Endometrium (tissue), 2 donors: ENCODE measurements at regions not wholly inside any gene's neighbourhood (a gene's known extent, or its start where the extent isn't known, plus 50 kb on each side); places are given as distances from the start of the nearest gene placed in this dataset.
"Not testable (repeated sequence)": the region's sequence is repeated elsewhere in the genome, so short reads cannot be mapped to it uniquely, and the experiment has no call there.

ENCODE experiments used
- FAIRE-seq: peaks from 2 replicates; lab custom pipeline; 2012; peaks lifted over from hg19 to GRCh38; lab: Jason Lieb, UNC
- donor health status: control.
- donor health status: control.

- FAIRE-seq = no peak
Observed at GRCh38 chr5:103427326-103427725, 135.3 kb downstream of the NUDT12 start.

GRCh38 chr5:103425686-103426454 is 136.7 kb downstream of the NUDT12 start:
- FAIRE-seq = no peak

- FAIRE-seq = no peak
Observed at GRCh38 chr5:103424453-103425205, 138.0 kb downstream of the NUDT12 start.

- FAIRE-seq = peak; percentile 21
Observed at GRCh38 chr5:103424026-103424425, 138.6 kb downstream of the NUDT12 start.

- FAIRE-seq = no peak
Observed at GRCh38 chr5:103422756-103423155, 139.8 kb downstream of the NUDT12 start.

- no peak for FAIRE-seq
Observed at GRCh38 chr5:103414604-103415003, 148.0 kb downstream of the NUDT12 start.

GRCh38 chr5:103411711-103412110 is 150.9 kb downstream of the NUDT12 start:
- FAIRE-seq = no peak

- no peak for FAIRE-seq
Observed at GRCh38 chr5:103410172-103410571, 151.6 kb downstream of the MACIR start.

GRCh38 chr5:103409013-103409670 is 150.6 kb downstream of the MACIR start:
- FAIRE-seq = no peak

- no peak for FAIRE-seq
Observed at GRCh38 chr5:103408408-103408807, 149.8 kb downstream of the MACIR start.

DNA sequence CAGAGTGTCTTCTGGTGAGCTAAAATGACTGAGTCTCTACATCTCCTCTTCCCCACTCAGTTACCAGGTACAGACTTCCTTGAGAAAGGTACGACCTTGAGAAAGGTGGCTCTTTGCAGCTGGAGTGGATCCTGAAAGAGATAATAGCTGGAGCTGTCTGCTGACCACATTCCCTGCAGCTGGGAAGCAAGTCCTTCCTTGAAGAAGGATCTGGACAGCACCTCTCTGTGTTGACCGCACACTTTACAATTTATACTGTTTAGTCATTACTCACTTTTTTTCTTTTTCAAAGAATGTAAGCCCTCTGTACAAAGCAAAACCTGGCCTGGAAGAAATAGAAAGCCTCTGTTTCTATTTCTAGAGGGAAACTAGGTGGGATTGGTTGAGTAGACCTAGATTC is 148.8 kb downstream of the MACIR start:
- FAIRE-seq = no peak

GRCh38 chr5:103404483-103404882 is 145.9 kb downstream of the MACIR start:
- FAIRE-seq = no peak

DNA sequence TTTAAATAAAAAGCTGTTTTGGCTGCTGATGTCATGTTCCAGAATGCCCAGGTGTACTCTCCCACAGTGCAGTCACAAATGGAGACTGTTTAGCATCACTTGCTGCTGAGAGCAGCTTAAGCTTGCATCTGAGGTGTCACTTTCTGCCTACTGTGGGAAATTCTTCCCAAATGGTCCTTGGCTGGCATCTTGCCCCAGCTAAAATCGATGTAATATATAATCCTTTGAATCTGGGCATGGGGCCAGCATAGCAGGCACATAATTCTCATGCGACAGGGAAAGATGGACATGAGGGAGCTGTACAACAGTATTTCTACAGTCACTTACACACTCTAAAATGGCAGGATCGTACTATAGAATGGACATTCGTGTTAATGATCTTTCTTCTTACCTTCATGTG is 144.3 kb downstream of the MACIR start:
- FAIRE-seq = no peak

- no peak for FAIRE-seq
Observed at GRCh38 chr5:103397739-103398581, 139.4 kb downstream of the MACIR start.

- FAIRE-seq = no peak
Observed at GRCh38 chr5:103394676-103395075, 136.1 kb downstream of the MACIR start.

GRCh38 chr5:103393101-103393754 is 134.7 kb downstream of the MACIR start:
- no peak for FAIRE-seq

DNA sequence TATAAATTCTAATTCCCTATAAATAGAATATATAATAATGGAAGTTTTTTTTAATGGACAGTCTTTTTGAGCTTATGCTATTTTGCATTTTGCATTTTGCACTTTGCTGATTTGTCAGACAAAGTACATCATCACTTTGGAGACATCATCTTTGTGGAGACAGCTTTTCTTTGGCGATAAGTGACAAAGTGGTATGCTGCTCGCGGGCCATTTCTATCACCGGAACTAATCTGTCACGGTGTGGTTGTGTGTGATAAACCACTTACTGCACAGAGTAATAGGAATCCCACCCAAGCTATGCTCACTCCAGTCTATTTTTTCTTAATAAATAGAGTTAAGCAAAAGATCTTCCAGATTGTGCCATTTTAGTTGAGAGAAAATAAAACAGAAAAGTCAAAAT is 133.1 kb downstream of the MACIR start:
- no peak for FAIRE-seq

- no peak for FAIRE-seq
Observed at GRCh38 chr5:103389846-103390245, 131.3 kb downstream of the MACIR start.

GRCh38 chr5:103389357-103389756 is 130.8 kb downstream of the MACIR start:
- FAIRE-seq = no peak

- FAIRE-seq = no peak
Observed at GRCh38 chr5:103385722-103386121, 127.2 kb downstream of the MACIR start.

GRCh38 chr5:103377638-103378037 is 119.1 kb downstream of the MACIR start:
- not testable (repeated sequence) for FAIRE-seq
